ENCODE measurements at regions not wholly inside any gene's neighbourhood (a gene's known extent, or its start where the extent isn't known, plus 50 kb on each side); places are given as distances from the start of the nearest gene placed in this dataset.

- no peaks in the 10 kb centered on the region for H3K36me3 Mint-ChIP-seq (ENCODE audit: low read depth, unreplicated experiment)
- no peak overlapping the region for H3K27ac Mint-ChIP-seq (ENCODE audit: unreplicated experiment)
- no peaks in the 10 kb centered on the region for H3K9me3 Mint-ChIP-seq (ENCODE audit: unreplicated experiment)
- no peak overlapping the region for H3K4me3 Mint-ChIP-seq (ENCODE audit: unreplicated experiment)
- TF ChIP-seq CTCF (IDR thresholded peaks at IDR 0.05; ENCODE audit: unreplicated experiment), result no peak
- no peaks in the 10 kb centered on the region for H3K4me1 Mint-ChIP-seq (ENCODE audit: unreplicated experiment)
- no peak for DNase-seq (ENCODE audit: low spot score)
- H3K27me3 Mint-ChIP-seq (ENCODE audit: unreplicated experiment), result no peaks in the 10 kb centered on the region
Observed at GRCh38 chr1:219339466-219339865, 165.8 kb downstream of the LYPLAL1 start.

- H3K9me3 Mint-ChIP-seq (ENCODE audit: unreplicated experiment), result no peaks in the 10 kb centered on the region
Observed at GRCh38 chr1:219337588-219337987, 163.9 kb downstream of the LYPLAL1 start.

GRCh38 chr1:219333626-219334025 is 159.9 kb downstream of the LYPLAL1 start:
- no peak overlapping the region for H3K27ac Mint-ChIP-seq (ENCODE audit: unreplicated experiment)
- no peaks in the 10 kb centered on the region for H3K27me3 Mint-ChIP-seq (ENCODE audit: unreplicated experiment)
- DNase-seq (ENCODE audit: low spot score), result no peak
- H3K36me3 Mint-ChIP-seq (ENCODE audit: low read depth, unreplicated experiment), result no peaks in the 10 kb centered on the region
- TF ChIP-seq CTCF (IDR thresholded peaks at IDR 0.05; ENCODE audit: unreplicated experiment), result no peak
- no peaks in the 10 kb centered on the region for H3K9me3 Mint-ChIP-seq (ENCODE audit: unreplicated experiment)
- H3K4me1 Mint-ChIP-seq (ENCODE audit: unreplicated experiment), result peaks cover 4% of the 10 kb centered on the region
- no peak overlapping the region for H3K4me3 Mint-ChIP-seq (ENCODE audit: unreplicated experiment)

More at GRCh38 chr1:219337588-219337987, 163.9 kb downstream of the LYPLAL1 start:
- H3K36me3 Mint-ChIP-seq (ENCODE audit: low read depth, unreplicated experiment), result no peaks in the 10 kb centered on the region
- TF ChIP-seq CTCF (IDR thresholded peaks at IDR 0.05; ENCODE audit: unreplicated experiment), result no peak
- no peak overlapping the region for H3K27ac Mint-ChIP-seq (ENCODE audit: unreplicated experiment)
- H3K4me3 Mint-ChIP-seq (ENCODE audit: unreplicated experiment), result no peak overlapping the region
- no peak for DNase-seq (ENCODE audit: low spot score)
- no peaks in the 10 kb centered on the region for H3K4me1 Mint-ChIP-seq (ENCODE audit: unreplicated experiment)
- no peaks in the 10 kb centered on the region for H3K27me3 Mint-ChIP-seq (ENCODE audit: unreplicated experiment)

- Mint-ChIP-seq H3K36me3 (ENCODE audit: low read depth, unreplicated experiment) (no peaks in the 10 kb centered on the region), H3K9me3 (ENCODE audit: unreplicated experiment) (no peaks in the 10 kb centered on the region), H3K4me3 (ENCODE audit: unreplicated experiment) (no peak overlapping the region), H3K27ac (ENCODE audit: unreplicated experiment) (no peak overlapping the region), H3K4me1 (ENCODE audit: unreplicated experiment) (peaks cover 4% of the 10 kb centered on the region), H3K27me3 (ENCODE audit: unreplicated experiment) (no peaks in the 10 kb centered on the region)
- no peak for TF ChIP-seq CTCF (IDR thresholded peaks at IDR 0.05; ENCODE audit: unreplicated experiment)
- DNase-seq (ENCODE audit: low spot score), result no peak
Observed at GRCh38 chr1:219331424-219331823, 157.7 kb downstream of the LYPLAL1 start.

- DNase-seq (ENCODE audit: low spot score), result no peak
- TF ChIP-seq CTCF (IDR thresholded peaks at IDR 0.05; ENCODE audit: unreplicated experiment), result no peak
- no peaks in the 10 kb centered on the region for H3K36me3 Mint-ChIP-seq (ENCODE audit: low read depth, unreplicated experiment)
- no peaks in the 10 kb centered on the region for H3K27me3 Mint-ChIP-seq (ENCODE audit: unreplicated experiment)
- no peak overlapping the region for H3K4me3 Mint-ChIP-seq (ENCODE audit: unreplicated experiment)
- no peak overlapping the region for H3K27ac Mint-ChIP-seq (ENCODE audit: unreplicated experiment)
- H3K9me3 Mint-ChIP-seq (ENCODE audit: unreplicated experiment), result no peaks in the 10 kb centered on the region
- H3K4me1 Mint-ChIP-seq (ENCODE audit: unreplicated experiment), result peaks cover 4% of the 10 kb centered on the region
Observed at GRCh38 chr1:219330669-219331068, 157.0 kb downstream of the LYPLAL1 start.

Data from endothelial cell (in vitro differentiated cells).